Spleen (tissue), 11 donors: ENCODE measurements at regions not wholly inside any gene's neighbourhood (a gene's known extent, or its start where the extent isn't known, plus 50 kb on each side); places are given as distances from the start of the nearest gene placed in this dataset.

Experiments
- DNase-seq: peaks from one replicate; pipeline ENCODE4 v3.0.0-alpha.2; 2020
- H3K27ac ChIP-seq, 8 donors: fragments of 200-600 bp; sonication (generic) in 7 of 8; 1 replicate in 4 of 8; 2 replicates in 4 of 8; pipeline versions ENCODE4 v1.5.0 to v1.8.0; 2016 to 2021; ENCODE audit warnings: inconsistent platforms in 4 of 8, mild to moderate bottlenecking in 4 of 8, moderate library complexity in 1 of 8
- H3K27me3 ChIP-seq, 7 donors: fragments of 200-600 bp; sonication (generic) in 6 of 7; replicated peaks in 1 of 7; 1 replicate in 4 of 7; 2 replicates in 3 of 7; pipeline versions ENCODE4 v1.5.0 to v1.8.0; 2016 to 2021; ENCODE audit warnings: inconsistent platforms in 3 of 7, mild to moderate bottlenecking in 1 of 7
- H3K36me3 ChIP-seq, 6 donors: fragments of 200-600 bp; sonication (generic) in 5 of 6; 1 replicate in 4 of 6; 2 replicates in 2 of 6; pipeline versions ENCODE4 v1.5.0 to v1.8.0; 2016 to 2021; ENCODE audit warnings: inconsistent platforms in 2 of 6
- H3K4me1 ChIP-seq, 6 donors: fragments of 200-600 bp; sonication (generic) in 5 of 6; 1 replicate in 3 of 6; 2 replicates in 3 of 6; pipeline versions ENCODE4 v1.5.0 to v1.8.0; 2016 to 2021; ENCODE audit warnings: inconsistent platforms in 3 of 6
- H3K4me3 ChIP-seq, 8 donors: fragments of 200-600 bp; sonication (generic) in 7 of 8; 1 replicate in 4 of 8; 2 replicates in 4 of 8; pipeline versions ENCODE4 v1.5.0 to v1.8.0; 2016 to 2021; ENCODE audit warnings: inconsistent platforms in 4 of 8, mild to moderate bottlenecking in 4 of 8, moderate library complexity in 2 of 8
- H3K9me3 ChIP-seq, 8 donors: fragments of 200-600 bp; sonication (generic) in 7 of 8; 1 replicate in 4 of 8; 2 replicates in 4 of 8; pipeline versions ENCODE4 v1.5.0 to v1.8.0; 2016 to 2021; ENCODE audit warnings: inconsistent platforms in 4 of 8
- POLR2A ChIP-seq, 3 donors: fragments of 450-650 bp; IDR thresholded peaks; one replicate each; pipeline ENCODE4 v1.5.1; 2017; ENCODE audit warnings: antibody characterized with exemption in 3 of 3, mild to moderate bottlenecking in 1 of 3
- POLR2AphosphoS5 ChIP-seq, 3 donors: sonication (generic); formaldehyde crosslinking; IDR thresholded peaks; one replicate each; pipeline ENCODE4 v1.5.1; 2017; ENCODE audit warnings: antibody characterized with exemption in 3 of 3
- WGBS, 5 donors: extraction: QIAGEN DNeasy Blood & Tissue Kit in 3 of 5; methylation state at CpG; one replicate each; pipeline versions ENCODE4 v1.1.5 to v1.1.7; 2013 to 2018; 5-methylcytosine and 5-hydroxymethylcytosine counted together
- intact Hi-C: fragments of 100-400 bp; cut with DNase I; formaldehyde crosslinking; loops from one replicate; pipeline ENCODE4 v1.15.0; 2023; ENCODE audit warnings: low total_unique reads
- TF ChIP-seq, protein P1 (sequence below), 11 experiments: fragments of 200-600 bp in 7 of 11; fragments of 450-650 bp in 4 of 11; sonication (generic) in 4 of 11; IDR thresholded peaks in 8 of 11; conservative IDR thresholded peaks in 3 of 11; 1 replicate in 7 of 11; 2 replicates in 4 of 11; pipeline versions ENCODE4 v1.4.0 to v1.8.0; 2016 to 2021; ENCODE audit warnings: antibody characterized with exemption in 11 of 11, inconsistent platforms in 4 of 11, mild to moderate bottlenecking in 1 of 11
- donor health status: healthy with polysubstance abuse.
- donor health status: DM: no; HTN: no; CAD: no; lungs with moderate emphysema.
- donor health status: DM: no; HTN: no; CAD: no.
- donor health status: Bipolar disorder and iron deficiency.
- donor health status: healthy.
- donor health status: DM: no; HTN: no; CAD: no.
- donor health status: DM: yes; HTN: yes; CAD: no.

- Histone ChIP-seq H3K4me1 (peaks cover 0 to 25% (median 16%) of the 10 kb centered on the region in 6 donors), H3K9me3 (no peaks in the 10 kb centered on the region), H3K4me3 (no peak overlapping the region), H3K27ac (no peak overlapping the region), H3K27me3 (peaks cover 0 to 19% (median 0%) of the 10 kb centered on the region in 7 donors), H3K36me3 (no peaks in the 10 kb centered on the region)
- intact Hi-C loops: no loop called here
- 88 to 96% (median 91%) methylated on average over 8 of the region's 8 CpGs for WGBS, 5 donors
- TF ChIP-seq POLR2AphosphoS5 (IDR thresholded peaks at IDR 0.05) (no peak), POLR2A (IDR thresholded peaks at IDR 0.05) (no peak)
- TF ChIP-seq, protein P1, sequence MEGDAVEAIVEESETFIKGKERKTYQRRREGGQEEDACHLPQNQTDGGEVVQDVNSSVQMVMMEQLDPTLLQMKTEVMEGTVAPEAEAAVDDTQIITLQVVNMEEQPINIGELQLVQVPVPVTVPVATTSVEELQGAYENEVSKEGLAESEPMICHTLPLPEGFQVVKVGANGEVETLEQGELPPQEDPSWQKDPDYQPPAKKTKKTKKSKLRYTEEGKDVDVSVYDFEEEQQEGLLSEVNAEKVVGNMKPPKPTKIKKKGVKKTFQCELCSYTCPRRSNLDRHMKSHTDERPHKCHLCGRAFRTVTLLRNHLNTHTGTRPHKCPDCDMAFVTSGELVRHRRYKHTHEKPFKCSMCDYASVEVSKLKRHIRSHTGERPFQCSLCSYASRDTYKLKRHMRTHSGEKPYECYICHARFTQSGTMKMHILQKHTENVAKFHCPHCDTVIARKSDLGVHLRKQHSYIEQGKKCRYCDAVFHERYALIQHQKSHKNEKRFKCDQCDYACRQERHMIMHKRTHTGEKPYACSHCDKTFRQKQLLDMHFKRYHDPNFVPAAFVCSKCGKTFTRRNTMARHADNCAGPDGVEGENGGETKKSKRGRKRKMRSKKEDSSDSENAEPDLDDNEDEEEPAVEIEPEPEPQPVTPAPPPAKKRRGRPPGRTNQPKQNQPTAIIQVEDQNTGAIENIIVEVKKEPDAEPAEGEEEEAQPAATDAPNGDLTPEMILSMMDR (IDR thresholded peaks at IDR 0.05 in 8 of 11, conservative IDR thresholded peaks at IDR 0.05 in 3 of 11): no peak
- no peak for DNase-seq
Measured at GRCh38 chr19:30722186-30722585, 350.0 kb downstream of the ZNF536 start.

GRCh38 chr19:30719999-30720345 is 347.8 kb downstream of the ZNF536 start:
- peak overlapping the region; percentile 37 to 85 (median 79) for H3K27ac ChIP-seq
- DNase-seq: no peak
- H3K36me3 ChIP-seq: no peaks in the 10 kb centered on the region

DNA sequence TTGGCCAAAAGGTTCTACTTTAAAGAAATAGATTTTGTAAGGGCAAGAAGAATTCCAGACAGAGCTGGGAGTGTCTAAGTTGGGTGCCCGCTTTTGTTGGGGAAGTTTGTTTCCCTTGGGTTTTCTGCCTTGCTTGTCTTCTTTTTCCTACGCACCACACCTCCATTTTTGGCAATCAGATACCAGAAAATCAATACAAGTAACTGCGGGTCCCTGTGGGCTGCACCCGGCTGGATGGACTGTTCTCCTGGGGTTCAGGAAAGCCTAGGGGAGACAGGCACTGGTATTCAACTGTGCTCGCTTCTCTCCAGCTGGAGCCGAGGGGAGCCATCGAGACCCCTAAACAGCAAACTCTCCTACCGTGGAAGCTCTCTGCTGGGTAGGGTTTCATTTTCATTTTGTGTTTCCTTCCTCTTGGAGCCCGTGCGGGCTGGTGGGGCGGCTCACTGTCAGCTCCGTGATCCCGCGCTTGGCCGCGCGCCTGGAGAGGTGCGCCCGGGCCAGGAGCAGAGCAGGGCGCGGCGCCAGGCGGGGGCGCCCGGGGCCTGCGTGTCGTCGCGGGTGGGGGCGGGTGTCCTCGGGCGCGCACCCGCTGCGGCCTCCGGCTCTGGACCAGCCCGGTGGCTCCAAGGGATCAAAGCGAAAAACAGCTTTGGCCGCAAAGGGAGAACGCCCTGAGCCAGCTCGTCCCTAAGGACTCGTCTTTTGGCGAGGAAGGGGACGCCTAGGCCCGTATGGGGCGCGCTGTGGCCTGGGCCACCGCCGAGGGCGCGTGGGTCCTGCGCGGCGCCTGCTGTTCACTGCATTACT is 347.2 kb downstream of the ZNF536 start:
- Histone ChIP-seq H3K27ac (peak overlapping the region; percentile 37 to 85 (median 79)), H3K9me3 (no peaks in the 10 kb centered on the region), H3K36me3 (no peaks in the 10 kb centered on the region), H3K4me3 (peak overlapping the region; percentile 41 to 77 (median 52)), H3K27me3 (peaks cover 0 to 19% (median 0%) of the 10 kb centered on the region in 7 donors), H3K4me1 (peaks cover 0 to 25% (median 16%) of the 10 kb centered on the region in 6 donors)
- intact Hi-C loops: no loop called here
- TF ChIP-seq, protein P1 (IDR thresholded peaks at IDR 0.05 in 8 of 11, conservative IDR thresholded peaks at IDR 0.05 in 3 of 11): no peak
- peak in 2 of 3 donors; percentile 70 to 73 for TF ChIP-seq POLR2AphosphoS5 (IDR thresholded peaks at IDR 0.05)
- peak; percentile 83 for DNase-seq
- 2 to 7% (median 3%) methylated on average over 21 to 54 of the region's 54 CpGs for WGBS, 5 donors

More at GRCh38 chr19:30719999-30720345, 347.8 kb downstream of the ZNF536 start:
- H3K4me3 ChIP-seq: peak overlapping the region; percentile 41 to 77 (median 52)
- WGBS, 5 donors: 19 to 28% (median 23%) methylated on average over 9 of the region's 9 CpGs
- peaks cover 0 to 19% (median 0%) of the 10 kb centered on the region in 7 donors for H3K27me3 ChIP-seq
- H3K4me1 ChIP-seq: peaks cover 0 to 25% (median 16%) of the 10 kb centered on the region in 6 donors
- no peak for TF ChIP-seq POLR2AphosphoS5 (IDR thresholded peaks at IDR 0.05)
- no peak for TF ChIP-seq POLR2A (IDR thresholded peaks at IDR 0.05)
- TF ChIP-seq, protein P1 (IDR thresholded peaks at IDR 0.05 in 8 of 11, conservative IDR thresholded peaks at IDR 0.05 in 3 of 11): no peak
- no peaks in the 10 kb centered on the region for H3K9me3 ChIP-seq
- intact Hi-C loops: no loop called here

DNA sequence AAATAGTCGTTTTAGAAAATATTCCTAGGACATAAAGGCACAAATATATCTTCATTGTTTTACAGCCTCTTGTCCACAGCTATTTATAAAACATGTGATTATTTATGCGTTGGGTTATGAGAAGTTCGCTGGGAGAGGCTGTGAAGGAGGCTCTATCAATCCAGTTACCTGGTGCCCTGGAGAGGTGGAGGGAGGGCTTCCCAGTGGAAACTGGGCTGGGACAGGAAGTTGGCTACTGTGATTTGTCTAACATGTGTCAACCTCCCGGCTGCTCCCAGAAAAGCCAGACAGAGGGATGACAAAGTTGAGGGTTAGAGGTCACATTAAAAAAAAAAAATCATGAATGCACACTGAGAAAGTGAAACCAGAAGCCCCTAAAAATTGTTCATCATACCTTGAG is 346.5 kb downstream of the ZNF536 start:
- no peaks in the 10 kb centered on the region for H3K36me3 ChIP-seq
- H3K27ac ChIP-seq: peak overlapping the region; percentile 29 to 85 (median 79)
- peaks cover 0 to 19% (median 0%) of the 10 kb centered on the region in 7 donors for H3K27me3 ChIP-seq
- peaks cover 0 to 25% (median 16%) of the 10 kb centered on the region in 6 donors for H3K4me1 ChIP-seq
- intact Hi-C loops: no loop called here
- TF ChIP-seq, protein P1 (IDR thresholded peaks at IDR 0.05 in 8 of 11, conservative IDR thresholded peaks at IDR 0.05 in 3 of 11): no peak
- no peak for TF ChIP-seq POLR2A (IDR thresholded peaks at IDR 0.05)
- TF ChIP-seq POLR2AphosphoS5 (IDR thresholded peaks at IDR 0.05): no peak
- DNase-seq: no peak
- peak overlapping the region in 5 of 8 donors; percentile 51 to 77 (median 58) for H3K4me3 ChIP-seq
- no peaks in the 10 kb centered on the region for H3K9me3 ChIP-seq
- WGBS, 5 donors: 47 to 66% (median 62%) methylated on average over 4 of the region's 4 CpGs
